ENCODE measurements at regions not wholly inside any gene's neighbourhood (a gene's known extent, or its start where the extent isn't known, plus 50 kb on each side); places are given as distances from the start of the nearest gene placed in this dataset.

- TF ChIP-seq POLR2A (IDR thresholded peaks at IDR 0.05) (no peak), CTCF (IDR thresholded peaks at IDR 0.05) (no peak), POLR2AphosphoS5 (IDR thresholded peaks at IDR 0.05) (no peak)
These were observed 70.2 kb downstream of the IRF2BPL start for GRCh38 chr14:76958020-76958979.
